ENCODE measurements at regions not wholly inside any gene's neighbourhood (a gene's known extent, or its start where the extent isn't known, plus 50 kb on each side); places are given as distances from the start of the nearest gene placed in this dataset.

- H3K4me3 ChIP-seq (ENCODE audit: low read depth, low read length), result no peak overlapping the region
Measured at GRCh38 chr22:48491451-48491941, 1336.2 kb downstream of the BRD1 start.

GRCh38 chr22:48490500-48491411 lies 1336.9 kb downstream of the BRD1 start:
- H3K27ac ChIP-seq (ENCODE audit: extremely low read depth, low read depth, low read length), result no peak overlapping the region
- CTCF ChIA-PET, result interaction anchor here (0.7 kb wide), 1 partner anchor 567 kb away, joined by 3 read pairs; no protein-coding TSS in a partner anchor
- H3K36me3 ChIP-seq (ENCODE audit: control insufficient read depth in 2 of 2, insufficient read depth in 1 of 2, low read length in 2 of 2), result no peaks in the 10 kb centered on the region
- H3K9me3 ChIP-seq (ENCODE audit: control insufficient read depth, insufficient read depth, low read depth, low read length), result no peaks in the 10 kb centered on the region
- H3K4me3 ChIP-seq (ENCODE audit: low read depth, low read length), result no peak overlapping the region
- TF ChIP-seq GLI2 (tag by site-specific recombination; IDR thresholded peaks at IDR 0.05; ENCODE audit: borderline replicate concordance, low read depth) (no peak), ZNF830 (tag by site-specific recombination; IDR thresholded peaks at IDR 0.05; ENCODE audit: low read depth) (no peak), ZNF639 (tag by site-specific recombination; IDR thresholded peaks at IDR 0.05) (no peak), ZNF555 (tag by site-specific recombination; conservative IDR thresholded peaks at IDR 0.05) (no peak), PATZ1 (tag by site-specific recombination; IDR thresholded peaks at IDR 0.05) (no peak), ZSCAN18 (tag by site-specific recombination; IDR thresholded peaks at IDR 0.05) (no peak), ZNF214 (tag by site-specific recombination; IDR thresholded peaks at IDR 0.05; ENCODE audit: borderline replicate concordance) (no peak)
- POLR2A ChIA-PET, result no interaction called here
- H3K4me1 ChIP-seq (ENCODE audit: control insufficient read depth, insufficient read depth, low read length), result no peaks in the 10 kb centered on the region

More at GRCh38 chr22:48491451-48491941, 1336.2 kb downstream of the BRD1 start:
- H3K4me1 ChIP-seq (ENCODE audit: control insufficient read depth, insufficient read depth, low read length), result no peaks in the 10 kb centered on the region
- no peak for TF ChIP-seq ZFP41 (tag by site-specific recombination; IDR thresholded peaks at IDR 0.05; ENCODE audit: borderline replicate concordance)
- no peak for TF ChIP-seq ZNF394 (tag by site-specific recombination; IDR thresholded peaks at IDR 0.05; ENCODE audit: borderline replicate concordance)
- no peak for TF ChIP-seq ZBTB7A (tag by site-specific recombination; IDR thresholded peaks at IDR 0.05; ENCODE audit: low read depth)
- no peak for TF ChIP-seq ZNF830 (tag by site-specific recombination; IDR thresholded peaks at IDR 0.05; ENCODE audit: low read depth)
- no peak for TF ChIP-seq PRDM10 (tag by site-specific recombination; IDR thresholded peaks at IDR 0.05)
- no peak for TF ChIP-seq ZBTB1 (tag by site-specific recombination; IDR thresholded peaks at IDR 0.05)
- no peak for TF ChIP-seq ZNF843 (tag by site-specific recombination; IDR thresholded peaks at IDR 0.05)
- TF ChIP-seq ZNF548 (tag by site-specific recombination; IDR thresholded peaks at IDR 0.05), result no peak
- no peak for TF ChIP-seq TRIM28 (IDR thresholded peaks at IDR 0.05; ENCODE audit: borderline replicate concordance, low read length)
- TF ChIP-seq ZNF239 (tag by site-specific recombination; IDR thresholded peaks at IDR 0.05), result no peak
- TF ChIP-seq ZNF132 (tag by site-specific recombination; IDR thresholded peaks at IDR 0.05; ENCODE audit: borderline replicate concordance), result no peak
- POLR2A ChIA-PET, result no interaction called here
- no peak overlapping the region for H3K27ac ChIP-seq (ENCODE audit: extremely low read depth, low read depth, low read length)
- H3K9me3 ChIP-seq (ENCODE audit: control insufficient read depth, insufficient read depth, low read depth, low read length), result no peaks in the 10 kb centered on the region
- CTCF ChIA-PET, result interaction anchor here (0.5 to 1.6 kb wide), 10 partner anchors 12 to 1386 kb away, joined by 3 to 4 read pairs (median 3); no protein-coding TSS in a partner anchor
- H3K36me3 ChIP-seq (ENCODE audit: control insufficient read depth in 2 of 2, insufficient read depth in 1 of 2, low read length in 2 of 2), result no peaks in the 10 kb centered on the region
